ENCODE measurements at regions not wholly inside any gene's neighbourhood (a gene's known extent, or its start where the extent isn't known, plus 50 kb on each side); places are given as distances from the start of the nearest gene placed in this dataset.

GRCh38 chr4:124177647-124178425, 534.7 kb downstream of the ANKRD50 start:
- no peak for DNase-seq (ENCODE audit: low spot score)

GRCh38 chr4:124178449-124179021, 534.0 kb downstream of the ANKRD50 start:
- DNase-seq (ENCODE audit: low spot score), result no peak

GRCh38 chr4:124179506-124180186, 532.9 kb downstream of the ANKRD50 start:
- no peak for DNase-seq (ENCODE audit: low spot score)

GRCh38 chr4:124181039-124181438, 531.5 kb downstream of the ANKRD50 start:
- no peak for DNase-seq (ENCODE audit: low spot score)

GRCh38 chr4:124183231-124183630, 529.3 kb downstream of the ANKRD50 start:
- DNase-seq (ENCODE audit: low spot score), result no peak

- DNase-seq (ENCODE audit: low spot score), result no peak
Observed at GRCh38 chr4:124183926-124184325, 528.6 kb downstream of the ANKRD50 start.

GRCh38 chr4:124184792-124185191, 527.7 kb downstream of the ANKRD50 start:
- no peak for DNase-seq (ENCODE audit: low spot score)

GRCh38 chr4:124188595-124188994, 523.9 kb downstream of the ANKRD50 start:
- DNase-seq (ENCODE audit: low spot score), result no peak

GRCh38 chr4:124189545-124189944, 523.0 kb downstream of the ANKRD50 start:
- no peak for DNase-seq (ENCODE audit: low spot score)

- no peak for DNase-seq (ENCODE audit: low spot score)
Observed at GRCh38 chr4:124191329-124191728, 521.2 kb downstream of the ANKRD50 start.

- DNase-seq (ENCODE audit: low spot score), result no peak
Observed at GRCh38 chr4:124192544-124192943, 520.0 kb downstream of the ANKRD50 start.

GRCh38 chr4:124199185-124199584, 513.3 kb downstream of the ANKRD50 start:
- no peak for DNase-seq (ENCODE audit: low spot score)

GRCh38 chr4:124199755-124200154, 512.8 kb downstream of the ANKRD50 start:
- no peak for DNase-seq (ENCODE audit: low spot score)

- DNase-seq (ENCODE audit: low spot score), result no peak
Observed at GRCh38 chr4:124201636-124202035, 510.9 kb downstream of the ANKRD50 start.

- no peak for DNase-seq (ENCODE audit: low spot score)
Observed at GRCh38 chr4:124202099-124202498, 510.4 kb downstream of the ANKRD50 start.

- DNase-seq (ENCODE audit: low spot score), result no peak
Observed at GRCh38 chr4:124203613-124204238, 508.8 kb downstream of the ANKRD50 start.

- no peak for DNase-seq (ENCODE audit: low spot score)
Observed at GRCh38 chr4:124206779-124207605, 505.5 kb downstream of the ANKRD50 start.

- DNase-seq (ENCODE audit: low spot score), result no peak
Observed at GRCh38 chr4:124209211-124209610, 503.3 kb downstream of the ANKRD50 start.

- no peak for DNase-seq (ENCODE audit: low spot score)
Observed at GRCh38 chr4:124209626-124210025, 502.9 kb downstream of the ANKRD50 start.

- no peak for DNase-seq (ENCODE audit: low spot score)
Observed at GRCh38 chr4:124210746-124211145, 501.8 kb downstream of the ANKRD50 start.

GRCh38 chr4:124212815-124213630, 499.5 kb downstream of the ANKRD50 start:
- DNase-seq (ENCODE audit: low spot score), result no peak
